HG02885 (cell line): ENCODE measurements at regions not wholly inside any gene's neighbourhood (a gene's known extent, or its start where the extent isn't known, plus 50 kb on each side); places are given as distances from the start of the nearest gene placed in this dataset.

Experiments
- ATAC-seq: cut with Tn5 transposase; IDR thresholded peaks from one replicate; pipeline ENCODE4 v1.9.1; 2021; ENCODE audit warnings: mild to moderate bottlenecking; ENCODE audit not compliant: unreplicated experiment, poor library complexity

- no peak for ATAC-seq
These were observed 145.9 kb downstream of the PCSK1 start for GRCh38 chr5:96287136-96287535.

GRCh38 chr5:96285823-96286222 is 147.2 kb downstream of the PCSK1 start:
- ATAC-seq: no peak

GRCh38 chr5:96284727-96285389 is 148.2 kb downstream of the PCSK1 start:
- peak; percentile 33 for ATAC-seq

- ATAC-seq: no peak
These were observed 149.5 kb downstream of the PCSK1 start for GRCh38 chr5:96283589-96283988.

GRCh38 chr5:96282020-96282419 is 151.0 kb downstream of the PCSK1 start:
- no peak for ATAC-seq

GRCh38 chr5:96280946-96281393 is 152.1 kb downstream of the PCSK1 start:
- no peak for ATAC-seq

GRCh38 chr5:96279801-96280542 is 153.1 kb downstream of the PCSK1 start:
- ATAC-seq: peak; percentile 91

- ATAC-seq: no peak
These were observed 154.1 kb downstream of the PCSK1 start for GRCh38 chr5:96278981-96279380.

- no peak for ATAC-seq
These were observed 158.0 kb downstream of the PCSK1 start for GRCh38 chr5:96275051-96275450.

GRCh38 chr5:96265487-96265886 is 167.6 kb downstream of the PCSK1 start:
- no peak for ATAC-seq

- no peak for ATAC-seq
These were observed 169.0 kb downstream of the PCSK1 start for GRCh38 chr5:96264047-96264446.

GRCh38 chr5:96262105-96262504 is 170.9 kb downstream of the PCSK1 start:
- ATAC-seq: no peak

GRCh38 chr5:96260009-96260408 is 173.0 kb downstream of the PCSK1 start:
- ATAC-seq: no peak

- ATAC-seq: peak; percentile 72
These were observed 173.8 kb downstream of the PCSK1 start for GRCh38 chr5:96259151-96259772.

GRCh38 chr5:96258692-96259091 is 174.4 kb downstream of the PCSK1 start:
- no peak for ATAC-seq

GRCh38 chr5:96257904-96258303 is 175.1 kb downstream of the PCSK1 start:
- ATAC-seq: no peak

- ATAC-seq: peak; percentile 75
These were observed 176.1 kb downstream of the PCSK1 start for GRCh38 chr5:96256795-96257470.

- ATAC-seq: no peak
These were observed 177.9 kb downstream of the PCSK1 start for GRCh38 chr5:96254980-96255691.

GRCh38 chr5:96253140-96253539 is 179.9 kb downstream of the PCSK1 start:
- no peak for ATAC-seq

- ATAC-seq: no peak
These were observed 180.5 kb downstream of the PCSK1 start for GRCh38 chr5:96252596-96252995.
